ENCODE measurements at regions not wholly inside any gene's neighbourhood (a gene's known extent, or its start where the extent isn't known, plus 50 kb on each side); places are given as distances from the start of the nearest gene placed in this dataset.

DNA sequence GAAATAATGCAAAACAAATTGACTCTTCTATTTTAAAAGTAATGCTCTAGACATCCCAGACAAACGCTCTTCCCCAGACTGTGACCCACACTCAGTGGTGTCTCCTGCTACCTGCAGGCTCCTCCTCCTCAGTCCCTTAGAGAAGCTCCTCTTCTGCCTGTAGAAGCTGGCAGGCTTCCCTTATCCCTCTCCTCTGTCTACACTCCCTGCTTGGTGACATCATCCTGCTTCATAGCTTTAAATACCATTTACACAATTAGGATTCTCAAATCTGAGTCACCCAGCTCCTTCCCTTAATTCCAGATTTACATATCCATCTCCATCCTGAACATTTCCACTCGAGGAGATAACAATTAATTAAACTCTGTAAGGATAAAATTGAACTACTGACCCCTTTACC is 167.9 kb downstream of the FBXO15 start:
- H3K9me3 ChIP-seq (ENCODE audit: control insufficient read depth, low read length) = no peaks in the 10 kb centered on the region
- DNase-seq = no peak
- H3K4me3 ChIP-seq (ENCODE audit: low read length in 2 of 2) = no peak overlapping the region
- H3K36me3 ChIP-seq (ENCODE audit: control insufficient read depth in 1 of 2, insufficient read depth in 2 of 2, low read length in 1 of 2) = no peaks in the 10 kb centered on the region
- intact Hi-C loops (cut with DNase I) = no loop called here
- ATAC-seq (ENCODE audit: low FRiP score) = no peak
- 42 to 56% methylated on average over 2 of the region's 2 CpGs for WGBS, 2 donors
- H3K4me1 ChIP-seq (ENCODE audit: control insufficient read depth in 1 of 2, insufficient read depth in 2 of 2, low read length in 2 of 2) = no peaks in the 10 kb centered on the region
- H3K27me3 ChIP-seq (ENCODE audit: control insufficient read depth in 1 of 2, insufficient read depth in 2 of 2, low read length in 1 of 2) = no peaks in the 10 kb centered on the region
- H3K27ac ChIP-seq (ENCODE audit: low read depth in 1 of 2, low read length in 2 of 2) = no peak overlapping the region

DNA sequence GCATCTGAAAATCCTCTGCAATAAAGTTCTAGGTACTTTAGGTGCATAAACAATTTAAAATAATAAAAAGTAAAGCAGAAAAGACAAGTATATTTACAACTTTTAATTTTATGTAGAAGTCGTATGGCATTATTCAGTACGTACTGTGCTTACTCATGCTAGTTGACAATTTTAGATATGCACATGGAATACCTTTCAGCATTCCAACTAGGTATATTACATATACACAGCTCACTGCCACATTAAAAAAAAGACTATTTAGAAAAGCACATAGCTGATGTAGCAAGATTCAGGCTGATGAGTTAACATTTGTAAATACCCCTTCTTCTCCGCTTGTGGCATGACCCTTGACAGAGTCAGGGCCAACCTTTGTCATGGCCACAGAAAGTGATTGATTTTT is 171.2 kb downstream of the FBXO15 start:
- WGBS, 2 donors = 13 to 39% methylated on average over 3 of the region's 3 CpGs

DNA sequence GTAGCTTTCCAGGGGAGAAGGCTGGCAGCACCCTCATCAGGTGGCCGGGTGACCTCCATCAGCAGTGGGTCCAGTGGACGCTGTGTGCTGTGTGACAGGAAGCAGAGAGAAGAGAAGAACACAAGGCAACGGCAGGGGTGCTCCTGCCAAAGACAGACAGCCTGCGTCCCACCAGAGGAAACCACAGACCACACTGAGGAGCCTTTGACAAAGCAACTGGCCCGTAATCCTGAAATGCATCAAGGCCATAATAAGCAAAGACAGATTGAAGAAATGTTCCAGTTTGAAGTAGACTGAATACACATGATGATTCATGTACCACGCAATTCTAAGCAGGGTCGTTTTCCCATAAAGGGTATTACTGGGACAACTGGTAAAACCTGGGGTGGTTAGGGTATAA is 172.4 kb downstream of the FBXO15 start:
- Histone ChIP-seq H3K36me3 (ENCODE audit: control insufficient read depth in 1 of 2, insufficient read depth in 2 of 2, low read length in 1 of 2) (no peaks in the 10 kb centered on the region), H3K4me3 (ENCODE audit: low read length in 2 of 2) (no peak overlapping the region), H3K4me1 (ENCODE audit: control insufficient read depth in 1 of 2, insufficient read depth in 2 of 2, low read length in 2 of 2) (no peaks in the 10 kb centered on the region), H3K27me3 (ENCODE audit: control insufficient read depth in 1 of 2, insufficient read depth in 2 of 2, low read length in 1 of 2) (no peaks in the 10 kb centered on the region), H3K9me3 (ENCODE audit: control insufficient read depth, low read length) (no peaks in the 10 kb centered on the region), H3K27ac (ENCODE audit: low read depth in 1 of 2, low read length in 2 of 2) (no peak overlapping the region)
- DNase-seq = no peak
- ATAC-seq (ENCODE audit: low FRiP score) = no peak
- 26 to 41% methylated on average over 7 of the region's 7 CpGs for WGBS, 2 donors
- intact Hi-C loops (cut with DNase I) = no loop called here

More for the DNA sequence above, 171.2 kb downstream of the FBXO15 start:
- DNase-seq (no peak), ATAC-seq (ENCODE audit: low FRiP score) (no peak)
- Histone ChIP-seq H3K4me3 (ENCODE audit: low read length in 2 of 2) (no peak overlapping the region), H3K27me3 (ENCODE audit: control insufficient read depth in 1 of 2, insufficient read depth in 2 of 2, low read length in 1 of 2) (no peaks in the 10 kb centered on the region), H3K4me1 (ENCODE audit: control insufficient read depth in 1 of 2, insufficient read depth in 2 of 2, low read length in 2 of 2) (no peaks in the 10 kb centered on the region), H3K36me3 (ENCODE audit: control insufficient read depth in 1 of 2, insufficient read depth in 2 of 2, low read length in 1 of 2) (no peaks in the 10 kb centered on the region), H3K27ac (ENCODE audit: low read depth in 1 of 2, low read length in 2 of 2) (no peak overlapping the region), H3K9me3 (ENCODE audit: control insufficient read depth, low read length) (no peaks in the 10 kb centered on the region)
- intact Hi-C loops (cut with DNase I) = no loop called here

DNA sequence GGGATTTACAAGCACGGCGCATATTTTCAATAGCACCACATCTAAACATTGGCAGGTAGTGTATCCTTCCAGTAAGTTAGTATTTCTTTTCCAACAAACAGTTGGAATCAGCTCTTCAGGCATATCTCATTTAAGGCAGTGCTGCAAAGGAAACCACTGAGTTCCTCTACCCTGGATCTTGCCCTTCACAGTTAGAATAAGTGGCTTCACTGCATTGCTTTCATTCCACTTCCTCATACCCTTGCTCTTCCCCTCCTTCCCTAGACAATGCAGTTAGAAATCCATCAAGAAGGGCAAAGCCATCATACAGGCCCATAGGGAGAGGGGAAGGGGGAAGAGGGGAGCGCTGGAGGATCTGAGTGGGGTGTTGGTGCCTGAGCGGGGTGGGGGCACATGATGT is 173.7 kb downstream of the FBXO15 start:
- Histone ChIP-seq H3K27ac (ENCODE audit: low read depth in 1 of 2, low read length in 2 of 2) (no peak overlapping the region), H3K9me3 (ENCODE audit: control insufficient read depth, low read length) (no peaks in the 10 kb centered on the region), H3K27me3 (ENCODE audit: control insufficient read depth in 1 of 2, insufficient read depth in 2 of 2, low read length in 1 of 2) (no peaks in the 10 kb centered on the region), H3K4me1 (ENCODE audit: control insufficient read depth in 1 of 2, insufficient read depth in 2 of 2, low read length in 2 of 2) (no peaks in the 10 kb centered on the region), H3K36me3 (ENCODE audit: control insufficient read depth in 1 of 2, insufficient read depth in 2 of 2, low read length in 1 of 2) (no peaks in the 10 kb centered on the region), H3K4me3 (ENCODE audit: low read length in 2 of 2) (no peak overlapping the region)
- DNase-seq = no peak
- intact Hi-C loops (cut with DNase I) = no loop called here
- WGBS, 2 donors = 95 to 96% methylated on average over 4 of the region's 4 CpGs
- no peak for ATAC-seq (ENCODE audit: low FRiP score)

DNA sequence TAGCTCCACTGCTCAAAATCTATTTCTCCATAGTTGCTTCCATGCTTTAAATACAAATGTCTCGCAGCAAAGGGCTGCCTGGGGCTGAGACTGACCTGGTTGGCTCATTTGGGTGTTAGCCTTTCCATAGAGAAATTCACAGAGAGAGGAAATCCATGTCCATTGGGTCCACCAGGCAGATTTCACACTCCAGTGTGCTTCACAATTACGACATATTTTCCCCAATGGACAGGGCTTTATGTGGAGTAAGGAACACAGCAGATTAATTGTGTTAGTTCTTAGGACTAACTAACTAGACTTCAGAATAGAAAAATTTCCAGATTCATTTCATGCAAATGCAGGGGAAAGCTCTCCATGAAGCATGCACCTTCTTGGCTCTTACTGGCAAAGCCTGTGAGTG is 180.7 kb downstream of the FBXO15 start:
- intact Hi-C loops (cut with DNase I) = no loop called here
- WGBS, 2 donors = 63 to 64% methylated on average over 2 of the region's 2 CpGs
- no peak for DNase-seq
- peaks cover 0 to 1% of the 10 kb centered on the region in 2 donors for H3K36me3 ChIP-seq (ENCODE audit: control insufficient read depth in 1 of 2, insufficient read depth in 2 of 2, low read length in 1 of 2)
- no peak overlapping the region for H3K27ac ChIP-seq (ENCODE audit: low read depth in 1 of 2, low read length in 2 of 2)
- no peaks in the 10 kb centered on the region for H3K27me3 ChIP-seq (ENCODE audit: control insufficient read depth in 1 of 2, insufficient read depth in 2 of 2, low read length in 1 of 2)
- H3K4me1 ChIP-seq (ENCODE audit: control insufficient read depth in 1 of 2, insufficient read depth in 2 of 2, low read length in 2 of 2) = no peaks in the 10 kb centered on the region
- no peak for ATAC-seq (ENCODE audit: low FRiP score)
- no peak overlapping the region for H3K4me3 ChIP-seq (ENCODE audit: low read length in 2 of 2)
- H3K9me3 ChIP-seq (ENCODE audit: control insufficient read depth, low read length) = peaks cover 2% of the 10 kb centered on the region

DNA sequence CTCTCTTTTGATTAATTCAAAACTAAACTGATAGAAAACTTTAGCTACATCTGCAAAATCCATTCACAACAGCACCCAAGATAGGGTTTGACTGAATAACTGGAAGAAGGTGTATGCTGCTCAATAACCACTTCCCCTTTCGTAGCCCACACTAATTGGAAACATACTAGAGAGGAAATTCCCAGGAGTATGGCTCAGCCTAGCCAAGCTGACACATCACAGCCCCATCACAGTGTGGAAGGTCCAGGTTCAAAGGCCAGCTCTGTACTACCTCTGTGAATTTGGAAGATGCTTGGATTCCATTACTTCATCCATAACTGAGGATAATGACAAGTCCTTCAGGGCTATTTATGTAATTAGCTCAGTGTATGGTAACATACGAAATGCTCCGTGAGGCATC is 185.4 kb downstream of the FBXO15 start:
- Histone ChIP-seq H3K9me3 (ENCODE audit: control insufficient read depth, low read length) (peaks cover 2% of the 10 kb centered on the region), H3K4me1 (ENCODE audit: control insufficient read depth in 1 of 2, insufficient read depth in 2 of 2, low read length in 2 of 2) (no peaks in the 10 kb centered on the region), H3K27ac (ENCODE audit: low read depth in 1 of 2, low read length in 2 of 2) (no peak overlapping the region), H3K27me3 (ENCODE audit: control insufficient read depth in 1 of 2, insufficient read depth in 2 of 2, low read length in 1 of 2) (no peaks in the 10 kb centered on the region), H3K4me3 (ENCODE audit: low read length in 2 of 2) (no peak overlapping the region), H3K36me3 (ENCODE audit: control insufficient read depth in 1 of 2, insufficient read depth in 2 of 2, low read length in 1 of 2) (peaks cover 0 to 1% of the 10 kb centered on the region in 2 donors)
- 70 to 73% methylated on average over 3 of the region's 3 CpGs for WGBS, 2 donors
- ATAC-seq (ENCODE audit: low FRiP score) (no peak), DNase-seq (no peak)
- intact Hi-C loops (cut with DNase I) = no loop called here

DNA sequence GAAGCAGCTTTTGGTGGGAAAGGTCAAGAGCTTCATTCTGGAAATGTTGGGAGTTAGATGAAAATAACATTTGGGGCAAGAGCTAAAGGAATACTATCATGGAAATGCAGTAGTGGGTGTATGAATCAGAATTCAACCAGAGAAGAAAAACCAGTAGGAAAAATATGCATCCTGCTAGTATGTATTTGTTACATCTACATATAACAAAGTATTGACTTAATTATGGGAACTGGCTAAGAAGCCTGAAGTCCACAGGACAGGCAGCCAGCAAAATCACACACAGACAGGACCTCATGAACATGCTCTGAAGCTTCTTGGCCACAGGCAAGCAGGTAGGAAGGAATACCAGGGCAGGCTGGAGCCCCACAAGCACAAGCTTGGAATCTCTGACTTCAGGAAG is 185.8 kb downstream of the FBXO15 start:
- ATAC-seq (ENCODE audit: low FRiP score) (no peak), DNase-seq (no peak)
- intact Hi-C loops (cut with DNase I) = no loop called here
- no peak overlapping the region for H3K4me3 ChIP-seq (ENCODE audit: low read length in 2 of 2)
- H3K27ac ChIP-seq (ENCODE audit: low read depth in 1 of 2, low read length in 2 of 2) = no peak overlapping the region
- H3K27me3 ChIP-seq (ENCODE audit: control insufficient read depth in 1 of 2, insufficient read depth in 2 of 2, low read length in 1 of 2) = no peaks in the 10 kb centered on the region
- peaks cover 0 to 1% of the 10 kb centered on the region in 2 donors for H3K36me3 ChIP-seq (ENCODE audit: control insufficient read depth in 1 of 2, insufficient read depth in 2 of 2, low read length in 1 of 2)
- H3K9me3 ChIP-seq (ENCODE audit: control insufficient read depth, low read length) = peaks cover 2% of the 10 kb centered on the region
- H3K4me1 ChIP-seq (ENCODE audit: control insufficient read depth in 1 of 2, insufficient read depth in 2 of 2, low read length in 2 of 2) = no peaks in the 10 kb centered on the region

DNA sequence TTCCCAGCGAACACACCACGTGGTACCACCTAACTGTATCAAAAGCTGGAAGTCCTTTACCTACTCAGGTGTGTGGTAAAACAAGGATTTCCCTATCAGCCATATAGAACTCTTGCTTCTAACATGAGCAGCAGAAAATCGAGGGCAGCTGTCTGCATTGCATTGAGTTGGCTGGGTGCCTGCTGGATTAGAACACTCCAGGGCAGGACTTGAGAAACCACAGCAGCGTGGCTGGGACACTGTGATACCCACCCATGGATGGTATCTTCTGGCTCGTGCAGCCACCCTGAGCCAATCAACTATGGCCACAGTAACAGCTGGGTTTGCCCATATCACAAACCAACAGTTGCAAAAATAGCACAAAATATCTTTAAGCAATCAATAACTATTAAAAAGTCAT is 188.3 kb downstream of the FBXO15 start:
- ATAC-seq (ENCODE audit: low FRiP score) = no peak
- H3K9me3 ChIP-seq (ENCODE audit: control insufficient read depth, low read length) = peaks cover 1% of the 10 kb centered on the region
- H3K36me3 ChIP-seq (ENCODE audit: control insufficient read depth in 1 of 2, insufficient read depth in 2 of 2, low read length in 1 of 2) = peaks cover 0 to under 1% of the 10 kb centered on the region in 2 donors
- no peak overlapping the region for H3K4me3 ChIP-seq (ENCODE audit: low read length in 2 of 2)
- H3K4me1 ChIP-seq (ENCODE audit: control insufficient read depth in 1 of 2, insufficient read depth in 2 of 2, low read length in 2 of 2) = no peaks in the 10 kb centered on the region
- intact Hi-C loops (cut with DNase I) = no loop called here
- H3K27ac ChIP-seq (ENCODE audit: low read depth in 1 of 2, low read length in 2 of 2) = no peak overlapping the region
- WGBS, 2 donors = 42 to 48% methylated on average over 5 of the region's 5 CpGs
- H3K27me3 ChIP-seq (ENCODE audit: control insufficient read depth in 1 of 2, insufficient read depth in 2 of 2, low read length in 1 of 2) = no peaks in the 10 kb centered on the region
- DNase-seq = no peak

DNA sequence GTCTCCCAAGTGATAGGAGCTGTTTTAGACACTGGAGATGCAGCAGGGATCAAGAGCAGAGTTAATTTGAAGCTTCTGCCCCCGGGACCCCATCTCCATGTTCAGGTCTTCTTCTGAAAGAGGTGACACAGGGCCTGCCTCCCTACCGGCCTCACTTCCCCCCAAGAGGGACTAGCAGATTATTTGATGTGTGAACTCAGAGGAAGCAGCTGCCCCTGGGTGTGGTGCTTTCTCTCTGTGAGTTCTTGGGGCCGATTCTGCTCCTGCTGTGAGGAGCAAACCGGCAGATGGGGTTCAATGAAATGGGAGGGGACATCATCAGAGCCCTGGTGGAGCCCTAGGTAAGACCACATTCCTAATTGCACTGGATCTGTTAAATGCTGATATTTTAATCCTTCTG is 193.4 kb downstream of the FBXO15 start:
- Histone ChIP-seq H3K27ac (ENCODE audit: low read depth in 1 of 2, low read length in 2 of 2) (no peak overlapping the region), H3K4me3 (ENCODE audit: low read length in 2 of 2) (no peak overlapping the region), H3K36me3 (ENCODE audit: control insufficient read depth in 1 of 2, insufficient read depth in 2 of 2, low read length in 1 of 2) (no peaks in the 10 kb centered on the region), H3K27me3 (ENCODE audit: control insufficient read depth in 1 of 2, insufficient read depth in 2 of 2, low read length in 1 of 2) (no peaks in the 10 kb centered on the region), H3K9me3 (ENCODE audit: control insufficient read depth, low read length) (no peaks in the 10 kb centered on the region), H3K4me1 (ENCODE audit: control insufficient read depth in 1 of 2, insufficient read depth in 2 of 2, low read length in 2 of 2) (no peaks in the 10 kb centered on the region)
- no peak for ATAC-seq (ENCODE audit: low FRiP score)
- intact Hi-C loops (cut with DNase I) = no loop called here
- 54 to 56% methylated on average over 4 of the region's 4 CpGs for WGBS, 2 donors
- DNase-seq = no peak

All from aorta (tissue), 5 donors.